GM21619 (cell line): ENCODE measurements at regions not wholly inside any gene's neighbourhood (a gene's known extent, or its start where the extent isn't known, plus 50 kb on each side); places are given as distances from the start of the nearest gene placed in this dataset.
"Not testable (repeated sequence)": the region's sequence is repeated elsewhere in the genome, so short reads cannot be mapped to it uniquely, and the experiment has no call there.

Experiments
- ATAC-seq: cut with Tn5 transposase; IDR thresholded peaks from one replicate; pipeline ENCODE4 v1.9.1; 2021; ENCODE audit not compliant: unreplicated experiment

GRCh38 chr2:155599834-155600233 lies 732.7 kb downstream of the NR4A2 start:
- ATAC-seq, result no peak

DNA sequence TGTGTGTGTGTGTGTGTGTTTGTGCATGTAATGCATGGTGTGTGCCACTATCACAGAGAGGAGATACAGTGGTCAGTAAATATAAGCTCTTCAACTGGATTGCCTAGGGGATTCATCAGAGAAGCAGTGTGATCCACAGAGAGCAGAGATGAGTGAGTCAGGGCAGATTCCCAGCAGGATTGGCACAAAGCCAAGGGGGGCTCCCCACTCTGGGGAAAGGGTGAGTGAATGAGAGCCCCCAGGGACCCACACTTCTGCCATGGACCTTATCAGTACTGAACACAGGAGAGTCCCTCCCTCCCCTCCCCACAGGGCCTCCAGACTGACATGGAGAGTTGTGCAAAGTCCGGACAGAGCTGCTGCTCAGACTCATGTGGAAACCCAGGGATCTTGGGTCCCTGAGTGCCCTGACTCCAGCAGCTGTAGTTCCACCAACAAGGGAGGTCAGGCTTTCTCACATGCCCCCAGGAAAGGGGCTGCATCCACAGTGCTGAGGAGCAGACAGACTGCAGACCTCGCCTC lies 748.8 kb downstream of the NR4A2 start:
- ATAC-seq, result no peak

DNA sequence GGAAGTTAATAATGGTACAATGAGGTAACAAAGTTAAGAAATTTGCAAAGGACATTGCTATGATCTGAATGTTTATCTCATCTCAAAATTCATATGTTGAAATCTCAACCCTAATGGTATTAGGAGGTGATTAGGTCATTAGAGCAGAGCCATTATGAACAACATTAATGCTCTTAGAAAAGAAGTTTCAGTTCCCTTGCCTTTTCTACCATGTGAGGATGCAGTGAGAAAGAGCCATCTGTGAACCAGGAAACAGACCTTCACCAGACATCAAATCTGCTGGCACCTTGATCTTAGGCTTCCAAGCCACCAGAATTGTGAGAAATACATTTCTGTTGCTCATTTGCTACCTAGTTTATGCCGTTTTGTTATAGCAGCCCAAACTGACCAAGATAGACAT lies 757.6 kb downstream of the NR4A2 start:
- no peak for ATAC-seq

DNA sequence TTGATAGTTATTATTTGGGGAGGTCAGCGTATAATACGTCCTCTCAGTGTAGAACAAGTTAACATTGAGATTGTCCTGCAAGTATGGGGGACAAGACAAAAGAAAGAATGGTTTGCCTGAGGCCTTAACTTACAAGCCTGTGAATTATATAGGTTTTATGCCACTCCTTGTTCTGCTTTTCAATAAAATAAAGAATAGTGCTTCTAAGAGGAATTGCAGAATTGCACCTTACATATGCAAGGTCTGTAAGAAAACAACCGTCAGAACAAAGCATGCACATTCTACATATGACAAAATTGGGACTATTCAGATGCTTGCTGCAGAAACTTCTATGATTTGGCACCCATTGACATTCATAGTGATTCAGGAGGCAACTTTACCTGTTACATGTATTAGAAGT lies 785.0 kb downstream of the NR4A2 start:
- ATAC-seq, result no peak

DNA sequence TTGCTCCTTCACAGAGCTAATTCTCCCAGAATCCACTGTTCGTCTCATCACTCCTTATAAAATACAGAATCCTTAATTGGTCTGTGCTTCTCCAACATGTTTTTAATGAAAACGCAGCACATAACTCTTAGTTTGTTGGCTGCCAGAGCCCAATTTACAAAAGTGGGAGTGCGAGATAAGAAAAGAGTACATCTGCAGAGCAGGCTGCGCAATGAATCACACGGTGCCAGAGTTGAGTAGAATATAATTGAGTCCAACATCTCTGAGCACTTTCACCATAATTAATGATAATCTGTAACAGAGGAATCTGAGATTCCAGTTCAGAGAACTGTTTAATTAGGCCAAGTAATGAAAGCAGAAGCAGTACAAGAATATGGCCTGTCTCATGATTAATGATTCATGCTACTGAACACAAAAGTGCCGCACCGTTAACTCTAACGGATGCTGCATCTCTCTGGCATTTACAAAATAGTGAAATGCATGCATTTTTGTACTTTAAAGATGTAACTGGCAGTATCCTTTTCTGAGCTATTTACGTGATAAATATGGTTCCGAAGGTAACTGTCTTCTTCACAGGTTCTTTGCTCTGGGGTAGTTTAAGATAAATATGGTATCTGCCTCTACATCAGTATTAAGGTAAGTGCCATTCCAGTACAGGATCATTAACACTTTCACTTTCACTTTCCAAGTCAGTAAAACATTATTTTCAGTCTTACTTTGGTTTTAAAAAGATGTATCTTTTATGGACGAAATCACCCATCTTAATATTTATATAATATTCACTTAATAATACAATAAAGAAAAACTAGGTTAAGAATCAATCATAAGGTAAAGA lies 785.6 kb downstream of the NR4A2 start:
- no peak for ATAC-seq

- ATAC-seq, result not testable (repeated sequence)
Observed at GRCh38 chr2:155539028-155539427, 793.5 kb downstream of the NR4A2 start.

DNA sequence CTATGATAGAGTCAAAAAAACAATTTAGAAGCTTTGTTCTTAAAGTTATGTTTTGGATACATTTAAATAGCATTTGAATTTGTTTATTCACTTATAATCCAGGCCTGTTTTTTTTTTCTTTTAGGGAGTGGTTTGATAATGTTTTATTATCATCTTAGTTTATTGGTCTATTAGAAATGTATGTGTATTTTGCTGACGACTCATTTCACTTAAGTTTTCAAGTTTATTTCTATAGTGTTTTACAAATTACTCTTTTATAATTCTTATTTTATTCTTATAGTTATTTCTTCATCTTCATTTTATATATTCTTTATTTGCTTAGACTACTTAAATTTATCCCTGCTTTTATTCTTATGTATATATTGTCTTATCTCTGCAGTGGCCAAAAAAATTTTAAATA lies 804.5 kb downstream of the NR4A2 start:
- no peak for ATAC-seq

GRCh38 chr2:155525199-155525598 lies 807.3 kb downstream of the NR4A2 start:
- ATAC-seq, result no peak

- ATAC-seq, result no peak
Observed at GRCh38 chr2:155519529-155520130, 812.9 kb downstream of the NR4A2 start.

DNA sequence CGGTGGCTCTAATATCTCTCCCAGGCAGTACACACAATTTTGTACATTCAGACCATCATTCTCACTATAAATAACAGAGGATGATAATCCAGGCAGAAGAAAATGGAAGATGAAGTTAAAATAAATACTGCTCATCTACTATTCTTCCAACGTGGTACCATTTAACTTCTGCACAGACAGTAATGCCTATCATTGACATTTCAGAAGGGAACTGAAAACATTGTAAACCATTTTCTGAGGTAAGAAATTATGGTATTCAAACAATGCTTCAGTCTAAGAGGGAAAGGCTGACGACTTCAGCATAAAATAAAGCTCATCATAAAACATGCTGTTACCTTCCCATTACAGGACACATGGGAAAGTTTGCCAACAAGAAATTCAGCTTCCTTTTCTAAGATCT lies 814.4 kb downstream of the NR4A2 start:
- ATAC-seq, result no peak

DNA sequence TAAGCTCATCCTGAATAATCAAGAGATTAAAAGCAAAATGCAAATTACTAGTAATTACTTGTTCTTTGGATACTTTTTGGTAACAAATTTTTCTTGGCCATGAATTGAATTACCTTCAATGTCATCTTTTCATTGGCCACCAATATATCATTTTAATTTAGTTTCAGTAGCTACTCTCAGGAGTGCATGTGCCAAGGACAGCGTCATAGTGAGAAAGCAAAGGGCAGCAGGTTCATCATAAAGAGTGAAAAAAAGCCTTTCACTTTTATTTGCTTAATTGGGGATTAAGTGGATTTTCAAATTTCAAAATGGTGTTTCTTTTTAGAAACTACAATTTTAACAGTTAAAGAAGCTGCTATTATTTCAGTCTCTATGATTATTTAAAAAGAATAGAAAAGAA lies 815.2 kb downstream of the NR4A2 start:
- ATAC-seq, result no peak

- ATAC-seq, result no peak
Observed at GRCh38 chr2:155513248-155513647, 814.8 kb downstream of the KCNJ3 start.

DNA sequence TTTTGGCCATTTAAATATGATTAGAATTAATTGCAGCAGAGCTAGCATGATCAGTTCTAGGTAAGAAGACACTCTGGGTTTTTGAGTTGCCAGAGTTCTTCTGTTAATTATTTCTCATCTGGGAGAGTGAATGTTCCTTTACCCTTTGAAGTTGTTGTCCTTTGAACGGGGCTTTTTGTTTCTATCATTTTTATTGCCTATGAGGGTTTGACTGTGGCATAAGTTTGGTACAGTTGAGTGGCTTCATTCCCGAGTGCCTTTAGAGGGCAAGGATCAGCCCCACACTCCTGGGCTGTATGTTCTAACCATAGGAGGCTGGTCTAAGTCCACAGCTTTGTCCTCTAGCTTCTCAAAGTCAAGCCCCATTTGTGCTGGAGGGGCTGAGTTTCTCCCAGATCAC lies 804.3 kb downstream of the KCNJ3 start:
- ATAC-seq, result no peak

DNA sequence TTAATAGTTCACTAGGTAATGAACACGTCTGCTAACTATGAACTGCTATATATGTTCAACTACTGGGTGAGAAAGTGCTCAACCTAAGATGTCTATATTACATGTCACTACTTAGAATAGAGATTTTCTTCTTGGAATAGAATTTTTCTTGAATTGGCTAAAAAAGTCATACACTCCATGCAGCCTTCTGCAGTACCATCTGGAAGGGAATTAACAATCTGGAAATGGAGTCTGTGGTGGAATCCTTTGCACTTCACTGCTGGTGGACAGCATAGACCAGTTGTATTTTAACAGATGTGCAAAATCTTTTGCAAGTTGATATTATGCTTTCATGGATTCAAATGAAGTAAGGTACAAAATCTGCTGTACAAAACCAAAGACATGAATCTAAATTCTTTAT lies 799.6 kb downstream of the KCNJ3 start:
- ATAC-seq, result no peak

DNA sequence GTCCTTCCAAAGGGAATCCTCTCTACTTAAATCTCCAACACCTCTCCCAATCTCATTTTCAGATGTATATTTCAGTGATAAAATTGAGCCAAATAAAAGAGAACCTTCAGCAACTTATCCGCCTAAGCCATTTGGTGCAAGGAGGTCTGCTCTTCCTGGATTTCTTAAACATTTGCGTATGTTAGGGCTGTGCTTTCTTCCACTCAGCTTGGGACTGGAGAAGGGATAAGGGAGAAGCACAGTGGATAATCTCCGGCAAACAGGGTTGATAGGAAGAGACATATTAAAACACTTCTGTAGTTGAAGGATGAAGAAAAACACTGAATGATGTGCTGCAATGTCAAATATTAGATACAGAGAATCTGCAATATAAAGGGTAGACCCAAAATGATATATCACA lies 796.2 kb downstream of the KCNJ3 start:
- ATAC-seq, result no peak

- no peak for ATAC-seq
Observed at GRCh38 chr2:155485141-155485842, 786.8 kb downstream of the KCNJ3 start.

- no peak for ATAC-seq
Observed at GRCh38 chr2:155481141-155481540, 782.6 kb downstream of the KCNJ3 start.

GRCh38 chr2:155472018-155472417 lies 773.5 kb downstream of the KCNJ3 start:
- ATAC-seq, result not testable (repeated sequence)

- ATAC-seq, result no peak
Observed at GRCh38 chr2:155456222-155456621, 757.7 kb downstream of the KCNJ3 start.

DNA sequence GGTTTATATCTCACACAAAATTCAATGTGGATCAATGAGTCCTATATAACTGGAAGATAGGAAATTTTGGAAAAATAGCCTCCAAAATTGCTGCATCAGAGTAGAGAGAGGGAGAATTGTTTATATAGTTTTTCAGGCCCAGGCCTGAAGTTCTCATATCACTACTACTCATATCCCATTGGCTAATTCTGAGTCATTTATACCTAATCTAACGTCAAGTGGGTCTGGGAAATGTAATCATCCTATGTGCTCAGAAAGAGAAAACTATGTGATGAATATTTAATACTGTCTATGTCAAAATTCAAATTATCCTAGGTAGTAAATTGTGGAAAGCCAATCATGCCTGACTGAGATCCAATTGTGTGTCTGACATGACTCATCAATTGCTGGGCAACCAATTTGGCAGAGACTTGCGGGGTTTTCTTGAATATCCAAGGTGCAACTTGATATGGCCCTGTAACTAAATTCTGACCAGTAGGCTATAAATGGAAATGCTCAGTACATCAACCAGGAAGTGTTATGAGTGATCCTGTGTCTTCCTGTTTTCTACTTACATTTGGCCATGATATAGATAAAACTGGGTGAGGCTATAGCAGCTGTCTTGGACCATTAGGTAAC lies 744.4 kb downstream of the KCNJ3 start:
- no peak for ATAC-seq

DNA sequence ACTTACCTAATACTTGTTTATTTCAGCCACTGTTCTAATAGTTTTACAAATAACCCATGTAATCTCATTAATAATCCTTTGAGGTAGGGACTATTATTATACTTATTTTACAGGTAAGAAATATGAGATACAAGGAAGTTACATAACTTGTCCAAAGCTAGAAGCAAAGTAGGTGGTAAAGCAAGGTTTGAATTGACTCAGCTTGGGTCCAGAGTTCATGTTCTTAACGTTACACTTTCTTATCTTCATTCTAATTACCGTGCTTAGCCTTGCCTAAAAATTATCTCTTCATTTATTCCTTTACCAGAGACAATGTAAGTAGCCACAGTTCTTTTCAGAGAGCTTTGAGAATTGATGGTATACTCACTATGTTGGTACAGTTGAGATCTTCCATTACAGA lies 743.6 kb downstream of the KCNJ3 start:
- no peak for ATAC-seq
